ENCODE measurements at regions not wholly inside any gene's neighbourhood (a gene's known extent, or its start where the extent isn't known, plus 50 kb on each side); places are given as distances from the start of the nearest gene placed in this dataset.

GRCh38 chr12:103172447-103173112 is 215.1 kb downstream of the ASCL1 start:
- no peak overlapping the region for H3K27ac ChIP-seq

GRCh38 chr12:103175625-103176024 is 218.2 kb downstream of the ASCL1 start:
- TF ChIP-seq CTCF (conservative IDR thresholded peaks at IDR 0.05), result no peak
- no peak overlapping the region for H3K27ac ChIP-seq

More at GRCh38 chr12:103172447-103173112, 215.1 kb downstream of the ASCL1 start:
- no peak for TF ChIP-seq CTCF (conservative IDR thresholded peaks at IDR 0.05)

GRCh38 chr12:103177639-103178255 is 220.3 kb downstream of the ASCL1 start:
- TF ChIP-seq CTCF (conservative IDR thresholded peaks at IDR 0.05), result no peak
- H3K27ac ChIP-seq, result no peak overlapping the region

GRCh38 chr12:103178366-103179080 is 221.0 kb downstream of the ASCL1 start:
- no peak for TF ChIP-seq CTCF (conservative IDR thresholded peaks at IDR 0.05)
- H3K27ac ChIP-seq, result no peak overlapping the region

- H3K27ac ChIP-seq, result no peak overlapping the region
- TF ChIP-seq CTCF (conservative IDR thresholded peaks at IDR 0.05), result no peak
These were observed 224.1 kb downstream of the ASCL1 start for GRCh38 chr12:103181366-103182152.

- TF ChIP-seq CTCF (conservative IDR thresholded peaks at IDR 0.05), result no peak
- H3K27ac ChIP-seq, result no peak overlapping the region
These were observed 224.8 kb downstream of the ASCL1 start for GRCh38 chr12:103182299-103182698.

GRCh38 chr12:103196467-103196866 is 239.0 kb downstream of the ASCL1 start:
- no peak overlapping the region for H3K27ac ChIP-seq
- TF ChIP-seq CTCF (conservative IDR thresholded peaks at IDR 0.05), result no peak

Measured in VCaP (cell line).